ENCODE measurements at regions not wholly inside any gene's neighbourhood (a gene's known extent, or its start where the extent isn't known, plus 50 kb on each side); places are given as distances from the start of the nearest gene placed in this dataset.

DNA sequence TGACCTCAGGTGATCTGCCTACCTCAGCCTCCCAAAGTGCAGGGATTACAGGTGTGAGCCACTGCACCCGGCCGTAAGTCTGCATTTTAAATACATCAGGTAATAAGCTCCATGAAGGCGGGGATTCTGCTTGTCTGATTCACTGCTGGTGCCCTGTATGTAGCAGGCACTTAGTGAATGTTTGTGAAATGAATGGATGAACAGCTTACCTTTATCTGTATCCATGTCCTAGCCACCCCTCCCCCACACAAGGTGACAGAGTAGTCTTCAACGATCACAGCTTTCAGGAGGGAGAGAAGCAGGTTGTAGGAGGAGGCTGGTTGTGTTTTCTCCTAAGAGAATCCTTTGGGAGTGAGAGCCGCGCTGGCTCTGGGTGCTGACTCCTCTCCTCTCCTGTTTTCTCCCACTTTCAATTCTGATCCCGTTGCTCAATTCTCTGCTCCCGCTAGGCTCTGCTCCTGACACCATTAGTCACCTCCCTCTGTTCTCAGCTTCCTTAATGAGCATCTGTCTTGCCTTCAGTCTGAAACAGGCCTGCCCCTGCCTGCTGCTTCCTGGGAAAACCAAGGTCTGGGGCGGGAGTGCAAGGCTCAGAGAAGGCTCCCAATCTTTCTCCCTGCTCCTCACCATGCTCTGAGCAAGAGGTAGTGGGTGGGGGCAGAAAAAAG is 88.8 kb upstream of the CTNNA1 start:
- TF ChIP-seq POLR2A (IDR thresholded peaks at IDR 0.05) = no peak
- TF ChIP-seq, protein P1, sequence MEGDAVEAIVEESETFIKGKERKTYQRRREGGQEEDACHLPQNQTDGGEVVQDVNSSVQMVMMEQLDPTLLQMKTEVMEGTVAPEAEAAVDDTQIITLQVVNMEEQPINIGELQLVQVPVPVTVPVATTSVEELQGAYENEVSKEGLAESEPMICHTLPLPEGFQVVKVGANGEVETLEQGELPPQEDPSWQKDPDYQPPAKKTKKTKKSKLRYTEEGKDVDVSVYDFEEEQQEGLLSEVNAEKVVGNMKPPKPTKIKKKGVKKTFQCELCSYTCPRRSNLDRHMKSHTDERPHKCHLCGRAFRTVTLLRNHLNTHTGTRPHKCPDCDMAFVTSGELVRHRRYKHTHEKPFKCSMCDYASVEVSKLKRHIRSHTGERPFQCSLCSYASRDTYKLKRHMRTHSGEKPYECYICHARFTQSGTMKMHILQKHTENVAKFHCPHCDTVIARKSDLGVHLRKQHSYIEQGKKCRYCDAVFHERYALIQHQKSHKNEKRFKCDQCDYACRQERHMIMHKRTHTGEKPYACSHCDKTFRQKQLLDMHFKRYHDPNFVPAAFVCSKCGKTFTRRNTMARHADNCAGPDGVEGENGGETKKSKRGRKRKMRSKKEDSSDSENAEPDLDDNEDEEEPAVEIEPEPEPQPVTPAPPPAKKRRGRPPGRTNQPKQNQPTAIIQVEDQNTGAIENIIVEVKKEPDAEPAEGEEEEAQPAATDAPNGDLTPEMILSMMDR (IDR thresholded peaks at IDR 0.05) = no peak
